ENCODE measurements at regions not wholly inside any gene's neighbourhood (a gene's known extent, or its start where the extent isn't known, plus 50 kb on each side); places are given as distances from the start of the nearest gene placed in this dataset.

DNA sequence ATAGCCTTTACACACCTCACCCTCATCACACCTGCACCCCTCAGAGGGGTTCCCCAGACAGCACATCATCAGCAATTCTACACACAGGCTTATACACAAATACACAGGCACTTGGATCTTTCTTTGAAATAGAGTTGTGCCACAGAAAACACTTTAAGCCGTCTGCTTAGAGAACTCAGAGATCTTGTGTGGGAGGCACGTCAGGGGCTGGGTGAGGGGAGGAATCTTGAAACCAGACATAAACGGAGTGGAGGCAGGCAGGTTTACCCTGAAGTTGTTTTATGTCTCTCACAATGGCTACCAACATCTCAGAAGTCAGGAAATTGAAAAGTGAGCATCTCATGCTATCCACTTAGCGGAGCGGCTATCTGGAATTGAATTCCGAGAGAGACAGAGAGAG lies 151.9 kb upstream of the GJB5 start (continued):
- TF ChIP-seq, protein P1, sequence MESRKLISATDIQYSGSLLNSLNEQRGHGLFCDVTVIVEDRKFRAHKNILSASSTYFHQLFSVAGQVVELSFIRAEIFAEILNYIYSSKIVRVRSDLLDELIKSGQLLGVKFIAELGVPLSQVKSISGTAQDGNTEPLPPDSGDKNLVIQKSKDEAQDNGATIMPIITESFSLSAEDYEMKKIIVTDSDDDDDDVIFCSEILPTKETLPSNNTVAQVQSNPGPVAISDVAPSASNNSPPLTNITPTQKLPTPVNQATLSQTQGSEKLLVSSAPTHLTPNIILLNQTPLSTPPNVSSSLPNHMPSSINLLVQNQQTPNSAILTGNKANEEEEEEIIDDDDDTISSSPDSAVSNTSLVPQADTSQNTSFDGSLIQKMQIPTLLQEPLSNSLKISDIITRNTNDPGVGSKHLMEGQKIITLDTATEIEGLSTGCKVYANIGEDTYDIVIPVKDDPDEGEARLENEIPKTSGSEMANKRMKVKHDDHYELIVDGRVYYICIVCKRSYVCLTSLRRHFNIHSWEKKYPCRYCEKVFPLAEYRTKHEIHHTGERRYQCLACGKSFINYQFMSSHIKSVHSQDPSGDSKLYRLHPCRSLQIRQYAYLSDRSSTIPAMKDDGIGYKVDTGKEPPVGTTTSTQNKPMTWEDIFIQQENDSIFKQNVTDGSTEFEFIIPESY (IDR thresholded peaks at IDR 0.05) = no peak
- TF ChIP-seq, protein P2, sequence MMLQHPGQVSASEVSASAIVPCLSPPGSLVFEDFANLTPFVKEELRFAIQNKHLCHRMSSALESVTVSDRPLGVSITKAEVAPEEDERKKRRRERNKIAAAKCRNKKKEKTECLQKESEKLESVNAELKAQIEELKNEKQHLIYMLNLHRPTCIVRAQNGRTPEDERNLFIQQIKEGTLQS (IDR thresholded peaks at IDR 0.05) = no peak
- TF ChIP-seq SP1 (IDR thresholded peaks at IDR 0.05) = no peak
- no peak for TF ChIP-seq JUND (IDR thresholded peaks at IDR 0.05)
- no peak for TF ChIP-seq EGR1 (IDR thresholded peaks at IDR 0.05; ENCODE audit: low read depth in 2 of 2)
- no peak for TF ChIP-seq GABPA (IDR thresholded peaks at IDR 0.05 in 1 of 2, conservative IDR thresholded peaks at IDR 0.05 in 1 of 2)
- TF ChIP-seq TAF1 (conservative IDR thresholded peaks at IDR 0.05) = no peak

DNA sequence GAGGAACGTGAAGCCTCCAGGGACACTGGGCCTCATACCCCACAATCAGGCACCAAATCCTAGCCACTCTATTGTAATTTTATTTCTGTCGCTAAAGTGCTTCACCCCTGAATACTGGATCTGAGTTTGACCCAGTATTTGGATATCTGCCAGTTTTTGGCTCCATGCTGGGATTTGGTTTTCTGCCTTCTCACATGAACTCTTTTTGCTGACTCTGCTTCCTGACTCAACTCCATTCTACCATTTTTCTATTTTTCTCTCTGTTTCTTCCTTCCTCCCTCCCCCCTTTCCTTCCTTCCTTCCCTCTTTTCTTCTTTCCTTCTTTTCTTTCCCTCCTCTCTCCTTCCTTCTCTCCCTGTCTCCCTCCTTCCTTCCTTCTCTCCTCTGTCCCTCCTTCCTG lies 151.3 kb upstream of the GJB5 start:
- peaks cover 0 to 2% (median 0%) of the 10 kb centered on the region in 4 donors for H3K27me3 ChIP-seq (ENCODE audit: control insufficient read depth in 4 of 4, insufficient read depth in 4 of 4, low read length in 3 of 4)
- 71% methylated on average over 2 of the region's 2 CpGs for WGBS
- TF ChIP-seq, protein P3, sequence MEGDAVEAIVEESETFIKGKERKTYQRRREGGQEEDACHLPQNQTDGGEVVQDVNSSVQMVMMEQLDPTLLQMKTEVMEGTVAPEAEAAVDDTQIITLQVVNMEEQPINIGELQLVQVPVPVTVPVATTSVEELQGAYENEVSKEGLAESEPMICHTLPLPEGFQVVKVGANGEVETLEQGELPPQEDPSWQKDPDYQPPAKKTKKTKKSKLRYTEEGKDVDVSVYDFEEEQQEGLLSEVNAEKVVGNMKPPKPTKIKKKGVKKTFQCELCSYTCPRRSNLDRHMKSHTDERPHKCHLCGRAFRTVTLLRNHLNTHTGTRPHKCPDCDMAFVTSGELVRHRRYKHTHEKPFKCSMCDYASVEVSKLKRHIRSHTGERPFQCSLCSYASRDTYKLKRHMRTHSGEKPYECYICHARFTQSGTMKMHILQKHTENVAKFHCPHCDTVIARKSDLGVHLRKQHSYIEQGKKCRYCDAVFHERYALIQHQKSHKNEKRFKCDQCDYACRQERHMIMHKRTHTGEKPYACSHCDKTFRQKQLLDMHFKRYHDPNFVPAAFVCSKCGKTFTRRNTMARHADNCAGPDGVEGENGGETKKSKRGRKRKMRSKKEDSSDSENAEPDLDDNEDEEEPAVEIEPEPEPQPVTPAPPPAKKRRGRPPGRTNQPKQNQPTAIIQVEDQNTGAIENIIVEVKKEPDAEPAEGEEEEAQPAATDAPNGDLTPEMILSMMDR (IDR thresholded peaks at IDR 0.05; ENCODE audit: low read depth, low read length, missing input control) = no peak
- no peak for TF ChIP-seq YY1 (IDR thresholded peaks at IDR 0.05)
- TF ChIP-seq EGR1 (IDR thresholded peaks at IDR 0.05; ENCODE audit: low read depth in 2 of 2) = no peak
- TF ChIP-seq GABPA (IDR thresholded peaks at IDR 0.05 in 1 of 2, conservative IDR thresholded peaks at IDR 0.05 in 1 of 2) = no peak
- TF ChIP-seq, protein P1 (IDR thresholded peaks at IDR 0.05) = no peak
- TF ChIP-seq TAF1 (conservative IDR thresholded peaks at IDR 0.05) = no peak

DNA sequence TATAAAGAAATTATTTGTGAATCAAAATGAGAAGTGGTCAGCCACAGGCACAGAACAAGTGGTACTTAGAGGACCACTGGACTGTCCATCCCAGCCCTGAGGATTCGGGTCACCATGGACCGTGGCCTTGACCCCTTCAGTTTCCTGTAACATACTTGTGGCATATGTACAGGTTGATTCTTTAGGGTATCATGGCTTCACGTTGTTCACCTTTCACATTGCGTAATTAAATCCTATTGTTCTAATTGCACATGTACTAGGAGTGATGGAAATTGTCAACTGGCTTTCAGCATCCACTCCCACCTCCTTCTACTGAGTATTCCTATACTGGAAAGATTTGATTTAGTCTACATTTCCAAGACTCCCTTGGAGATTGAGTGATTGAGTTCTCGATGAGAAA lies 148.3 kb upstream of the GJB5 start:
- no peaks in the 10 kb centered on the region for H3K27me3 ChIP-seq (ENCODE audit: control insufficient read depth in 4 of 4, insufficient read depth in 4 of 4, low read length in 3 of 4)
- no peak overlapping the region for H3K27ac ChIP-seq (ENCODE audit: low read depth in 1 of 2, low read length in 2 of 2)
- DNase-seq (ENCODE audit: low spot score) = no peak
- H3K4me3 ChIP-seq (ENCODE audit: low read depth in 1 of 3, low read length in 3 of 3) = no peak overlapping the region
- H3K4me1 ChIP-seq (ENCODE audit: control insufficient read depth in 4 of 4, insufficient read depth in 4 of 4, low read length in 3 of 4) = no peaks in the 10 kb centered on the region
- no peak overlapping the region for H3K9ac ChIP-seq (ENCODE audit: low read depth in 1 of 2, low read length in 2 of 2)
- no peaks in the 10 kb centered on the region for H3K36me3 ChIP-seq (ENCODE audit: control insufficient read depth in 4 of 4, insufficient read depth in 3 of 4, low read depth in 1 of 4, low read length in 3 of 4)
- no peak for TF ChIP-seq FOXA1 (IDR thresholded peaks at IDR 0.05)
- no peak for TF ChIP-seq TAF1 (conservative IDR thresholded peaks at IDR 0.05)
- no peak for TF ChIP-seq SP1 (IDR thresholded peaks at IDR 0.05)
- no peak for TF ChIP-seq FOXA2 (IDR thresholded peaks at IDR 0.05)
- no peak for TF ChIP-seq HNF4G (IDR thresholded peaks at IDR 0.05)
- WGBS = 81% methylated on average over 5 of the region's 5 CpGs
- H3K9me3 ChIP-seq (ENCODE audit: control insufficient read depth in 4 of 4, low read length in 3 of 4) = peaks cover 0 to 2% (median 0%) of the 10 kb centered on the region in 4 donors

More for the DNA sequence above, 151.3 kb upstream of the GJB5 start:
- no peaks in the 10 kb centered on the region for H3K36me3 ChIP-seq (ENCODE audit: control insufficient read depth in 4 of 4, insufficient read depth in 3 of 4, low read depth in 1 of 4, low read length in 3 of 4)
- no peaks in the 10 kb centered on the region for H3K4me1 ChIP-seq (ENCODE audit: control insufficient read depth in 4 of 4, insufficient read depth in 4 of 4, low read length in 3 of 4)
- H3K9ac ChIP-seq (ENCODE audit: low read depth in 1 of 2, low read length in 2 of 2) = no peak overlapping the region
- DNase-seq (ENCODE audit: low spot score) = no peak
- peaks cover 0 to 2% (median 0%) of the 10 kb centered on the region in 4 donors for H3K9me3 ChIP-seq (ENCODE audit: control insufficient read depth in 4 of 4, low read length in 3 of 4)
- no peak overlapping the region for H3K4me3 ChIP-seq (ENCODE audit: low read depth in 1 of 3, low read length in 3 of 3)
- no peak overlapping the region for H3K27ac ChIP-seq (ENCODE audit: low read depth in 1 of 2, low read length in 2 of 2)

Data from liver (tissue), 8 donors.